GM21447 (cell line): ENCODE measurements at regions not wholly inside any gene's neighbourhood (a gene's known extent, or its start where the extent isn't known, plus 50 kb on each side); places are given as distances from the start of the nearest gene placed in this dataset.
A peak's percentile ranks its signal among the peaks of the same experiment; 100 is the strongest.

Source experiments
- ATAC-seq: cut with Tn5 transposase; IDR thresholded peaks from one replicate; pipeline ENCODE4 v1.9.1; 2021; ENCODE audit not compliant: unreplicated experiment

GRCh38 chr18:72692086-72692485 is 147.9 kb upstream of the CBLN2 start:
- no peak for ATAC-seq

GRCh38 chr18:72687736-72688135 is 143.6 kb upstream of the CBLN2 start:
- ATAC-seq: no peak

- ATAC-seq: no peak
Observed at GRCh38 chr18:72675394-72675793, 131.3 kb upstream of the CBLN2 start.

- ATAC-seq: peak; percentile 87
Observed at GRCh38 chr18:72674710-72675109, 130.6 kb upstream of the CBLN2 start.

GRCh38 chr18:72673242-72673641 is 129.1 kb upstream of the CBLN2 start:
- no peak for ATAC-seq

GRCh38 chr18:72672364-72673184 is 128.4 kb upstream of the CBLN2 start:
- ATAC-seq: peak; percentile 46

- no peak for ATAC-seq
Observed at GRCh38 chr18:72667932-72668331, 123.8 kb upstream of the CBLN2 start.

- ATAC-seq: peak; percentile 93
Observed at GRCh38 chr18:72652990-72653593, 109.0 kb upstream of the CBLN2 start.

GRCh38 chr18:72651033-72651432 is 106.9 kb upstream of the CBLN2 start:
- no peak for ATAC-seq

GRCh38 chr18:72648481-72648960 is 104.4 kb upstream of the CBLN2 start:
- ATAC-seq: no peak

GRCh38 chr18:72648079-72648478 is 103.9 kb upstream of the CBLN2 start:
- no peak for ATAC-seq

GRCh38 chr18:72640557-72640956 is 96.4 kb upstream of the CBLN2 start:
- ATAC-seq: no peak

- ATAC-seq: no peak
Observed at GRCh38 chr18:72638376-72638775, 94.2 kb upstream of the CBLN2 start.

- no peak for ATAC-seq
Observed at GRCh38 chr18:72637721-72638120, 93.6 kb upstream of the CBLN2 start.

- ATAC-seq: no peak
Observed at GRCh38 chr18:72637299-72637698, 93.2 kb upstream of the CBLN2 start.

- no peak for ATAC-seq
Observed at GRCh38 chr18:72636611-72637010, 92.5 kb upstream of the CBLN2 start.

- ATAC-seq: no peak
Observed at GRCh38 chr18:72634500-72634899, 90.4 kb upstream of the CBLN2 start.

GRCh38 chr18:72630991-72631390 is 86.8 kb upstream of the CBLN2 start:
- no peak for ATAC-seq

- no peak for ATAC-seq
Observed at GRCh38 chr18:72623444-72623843, 79.3 kb upstream of the CBLN2 start.

- ATAC-seq: no peak
Observed at GRCh38 chr18:72613534-72613930, 69.4 kb upstream of the CBLN2 start.

GRCh38 chr18:72612894-72613533 is 68.9 kb upstream of the CBLN2 start:
- ATAC-seq: no peak

GRCh38 chr18:72605376-72605775 is 61.2 kb upstream of the CBLN2 start:
- no peak for ATAC-seq
